ENCODE measurements at regions not wholly inside any gene's neighbourhood (a gene's known extent, or its start where the extent isn't known, plus 50 kb on each side); places are given as distances from the start of the nearest gene placed in this dataset.
"Not testable (repeated sequence)": the region's sequence is repeated elsewhere in the genome, so short reads cannot be mapped to it uniquely, and the experiment has no call there.

DNA sequence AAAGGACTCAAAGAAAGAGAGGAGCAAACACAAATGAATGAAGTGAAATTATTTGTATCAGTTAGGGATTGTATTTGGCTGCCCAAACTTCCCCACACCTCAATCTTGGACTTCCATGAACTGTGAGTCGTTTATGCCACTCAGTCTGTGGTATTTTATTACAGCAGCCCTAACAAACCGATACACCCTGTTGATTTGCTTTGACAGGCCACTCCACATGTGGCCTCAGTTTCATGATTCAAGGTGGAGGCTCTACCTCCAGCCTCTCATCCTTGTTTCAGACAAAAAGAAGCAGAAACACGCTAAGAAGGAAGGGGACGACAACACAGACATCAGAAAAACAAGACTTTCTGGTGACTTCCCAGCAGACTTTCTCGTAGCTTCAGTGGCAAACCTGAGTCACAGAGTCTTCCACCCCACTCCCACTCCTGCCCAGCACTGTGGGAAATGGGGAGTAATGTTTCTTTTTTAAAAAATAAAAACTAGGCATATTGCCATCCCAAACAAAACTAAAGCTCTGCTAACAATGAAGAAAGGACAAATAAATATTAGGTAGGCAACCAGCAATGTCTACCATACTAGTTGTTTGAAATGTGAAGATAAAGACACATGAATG, 52.2 kb upstream of the ABCA1 start:
- no peak for DNase-seq

DNA sequence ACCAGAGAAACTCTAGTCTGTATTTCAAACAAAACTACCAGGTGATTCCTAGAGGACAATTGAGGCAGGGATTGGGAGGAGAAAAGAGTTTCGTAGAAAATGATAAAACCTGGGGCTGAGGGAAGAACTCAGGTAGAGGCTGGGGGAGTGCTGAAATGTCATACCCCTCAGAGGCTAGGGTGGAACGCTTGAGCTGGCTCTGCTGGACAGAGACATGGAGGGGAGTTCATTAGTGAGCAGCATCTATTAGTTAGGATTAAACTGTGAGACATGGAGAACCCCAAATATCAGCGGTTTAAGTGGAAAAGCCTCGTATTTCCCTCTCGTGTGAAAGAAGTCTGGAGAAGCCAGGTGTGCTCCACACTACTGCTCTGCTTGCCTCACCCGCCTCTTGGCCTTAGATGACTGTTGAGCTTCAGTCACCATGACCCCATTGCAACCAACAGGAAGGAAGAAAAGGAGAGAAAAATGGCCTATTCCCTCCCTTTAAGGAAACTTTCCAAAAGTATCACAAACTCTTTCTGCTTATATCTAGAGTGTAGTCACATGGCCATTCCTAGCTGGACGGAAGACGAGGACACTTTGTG, 53.7 kb upstream of the ABCA1 start:
- no peak for DNase-seq

DNA sequence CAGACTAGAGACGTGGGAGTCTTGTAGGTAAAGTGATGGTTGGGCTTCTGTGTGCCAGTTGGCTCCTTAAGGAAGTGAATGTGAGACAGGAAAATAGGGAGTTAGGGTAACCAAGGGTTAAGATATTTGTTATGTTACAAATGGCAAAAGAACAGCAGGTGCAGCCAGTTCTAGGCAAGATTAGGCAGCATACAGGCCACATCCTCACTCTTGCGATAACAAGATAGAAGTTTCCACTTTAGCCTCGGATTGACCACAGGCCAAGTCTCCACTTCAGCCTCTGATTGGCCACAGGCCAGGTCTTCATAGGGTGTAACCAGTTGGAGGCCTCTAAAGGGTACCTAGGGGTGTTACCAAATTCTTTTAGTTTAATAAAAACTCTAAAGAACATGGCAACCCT, 54.6 kb upstream of the ABCA1 start:
- no peak for DNase-seq

DNA sequence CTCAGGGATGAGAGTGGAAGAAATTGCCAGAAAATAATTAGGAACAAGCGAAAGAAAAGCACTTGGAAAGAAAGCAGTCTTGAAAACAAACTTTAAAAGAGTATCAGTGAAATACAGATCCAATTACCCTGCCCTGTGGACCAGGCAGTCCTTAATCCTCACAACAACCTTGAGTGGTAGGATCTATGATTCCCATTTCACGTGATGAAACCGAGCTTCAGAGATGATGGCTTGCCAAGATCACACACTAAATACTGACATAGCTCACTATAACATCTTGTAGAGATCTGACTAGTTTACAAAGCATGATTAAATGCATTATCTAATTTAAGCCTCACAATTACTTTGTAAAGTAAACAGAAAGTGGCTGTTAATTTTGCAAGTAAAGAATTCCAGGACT, 55.5 kb upstream of the ABCA1 start:
- DNase-seq: no peak

DNA sequence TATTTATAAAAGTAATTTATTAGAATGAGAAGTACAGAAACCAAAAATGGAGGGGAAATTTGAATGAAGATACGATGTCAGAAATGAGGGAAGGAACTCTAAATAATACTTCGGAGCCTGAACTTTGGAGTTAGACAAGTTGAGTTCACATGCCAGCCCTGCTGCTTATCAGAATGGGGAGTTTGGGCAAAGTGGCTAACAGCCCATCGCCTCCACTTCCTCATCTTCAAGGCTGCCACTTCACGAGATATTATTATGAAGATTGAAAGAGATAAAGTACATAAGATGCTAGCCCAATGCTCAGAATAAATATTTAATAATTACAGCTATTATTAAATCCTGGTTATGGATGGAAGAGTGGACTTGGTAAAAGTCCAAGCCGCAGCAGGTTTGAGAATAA, 56.2 kb upstream of the ABCA1 start:
- no peak for DNase-seq

DNA sequence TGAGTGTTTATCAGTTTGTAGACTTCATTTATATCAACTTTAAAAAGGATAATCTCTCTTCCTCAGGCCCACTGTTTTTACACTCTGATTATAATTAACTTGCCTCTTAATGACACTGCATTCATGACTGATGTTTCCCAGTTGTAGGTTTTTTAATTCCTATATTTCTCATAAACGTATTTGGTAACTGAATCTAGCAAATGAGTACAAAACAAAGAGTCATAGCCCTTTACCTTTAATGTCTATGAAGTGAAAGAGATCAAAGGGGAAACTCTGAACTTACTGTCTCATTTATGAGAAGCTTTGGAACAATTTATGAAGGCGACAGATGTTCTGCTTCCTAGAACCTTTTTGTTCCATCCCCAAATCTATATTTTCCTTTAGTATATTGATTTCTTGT, 56.6 kb upstream of the ABCA1 start:
- DNase-seq: no peak

DNA sequence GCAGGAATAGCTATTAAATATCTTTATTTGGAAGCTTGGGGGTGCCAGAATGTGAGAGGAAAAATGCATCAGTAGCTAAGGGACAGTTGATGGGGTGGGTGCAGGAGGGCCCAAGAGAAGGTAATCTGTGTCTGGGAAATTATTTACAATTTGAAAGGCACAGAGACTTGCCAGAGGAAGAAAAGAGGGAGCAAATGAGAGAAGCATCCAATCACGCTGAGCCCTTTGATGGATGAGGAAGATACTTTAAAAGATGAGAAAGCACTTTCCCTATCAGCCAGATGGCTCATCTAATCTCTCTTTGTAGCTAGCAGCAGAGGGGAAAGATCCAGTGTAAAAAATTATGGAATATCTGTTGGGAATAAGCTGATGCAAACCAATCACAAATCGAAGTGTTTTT, 57.0 kb upstream of the ABCA1 start:
- DNase-seq: no peak

DNA sequence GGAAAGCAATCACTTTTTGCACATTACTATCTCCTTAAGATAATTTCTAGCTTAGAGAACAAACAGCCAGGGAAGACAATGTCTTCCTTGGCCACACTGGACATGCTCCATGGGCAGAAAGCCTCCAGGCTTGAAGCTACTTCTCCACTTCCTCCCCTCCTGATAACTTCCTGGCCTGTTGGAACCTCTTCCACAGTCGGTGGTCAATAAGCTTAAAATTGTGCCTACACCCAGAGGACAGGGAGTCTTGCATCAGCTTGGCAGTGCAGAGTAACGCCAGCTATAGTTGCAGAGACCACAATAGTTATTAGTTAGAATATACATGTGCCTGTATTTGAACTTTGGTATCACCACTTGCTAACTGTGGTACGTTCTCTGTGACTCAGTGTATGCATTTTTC, 58.1 kb upstream of the ABCA1 start:
- no peak for DNase-seq

DNA sequence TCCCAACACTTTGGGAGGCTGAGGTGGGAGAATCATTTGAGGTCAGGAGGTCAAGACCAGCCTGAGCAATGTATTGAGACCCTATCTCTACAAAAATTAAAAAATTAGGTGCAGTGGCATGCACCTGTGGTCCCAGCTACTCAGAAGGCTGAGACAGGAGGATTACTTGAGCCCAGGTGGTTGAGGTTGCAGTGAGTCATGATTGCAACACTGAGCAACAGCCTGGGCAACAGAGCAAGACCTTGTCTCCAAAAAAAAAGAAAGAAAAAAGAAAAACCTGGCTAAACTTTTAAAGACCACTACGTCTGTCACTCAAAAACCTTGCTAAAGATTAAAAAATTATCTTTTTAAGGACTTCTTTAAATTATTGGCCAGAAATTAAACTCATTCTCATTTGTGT, 59.8 kb upstream of the ABCA1 start:
- DNase-seq: no peak

DNA sequence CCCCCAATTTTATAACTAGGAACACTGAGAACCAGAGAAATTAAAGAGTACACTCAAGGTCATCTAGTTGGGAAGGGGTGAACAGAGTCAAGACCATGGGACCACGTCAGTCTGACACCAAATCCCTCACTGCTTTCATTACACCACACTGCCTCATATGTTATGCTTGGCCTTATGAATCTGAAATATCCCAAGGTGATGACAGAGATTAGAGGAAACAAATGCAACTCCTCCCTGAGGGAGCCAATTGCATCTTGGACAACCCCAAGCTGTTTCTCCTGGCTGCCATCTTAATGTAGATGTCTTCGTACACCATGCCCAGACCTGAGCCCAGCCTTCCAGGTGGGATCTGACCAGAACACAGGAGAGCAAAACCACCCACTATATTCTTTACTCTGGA, 60.6 kb upstream of the ABCA1 start:
- no peak for DNase-seq

DNA sequence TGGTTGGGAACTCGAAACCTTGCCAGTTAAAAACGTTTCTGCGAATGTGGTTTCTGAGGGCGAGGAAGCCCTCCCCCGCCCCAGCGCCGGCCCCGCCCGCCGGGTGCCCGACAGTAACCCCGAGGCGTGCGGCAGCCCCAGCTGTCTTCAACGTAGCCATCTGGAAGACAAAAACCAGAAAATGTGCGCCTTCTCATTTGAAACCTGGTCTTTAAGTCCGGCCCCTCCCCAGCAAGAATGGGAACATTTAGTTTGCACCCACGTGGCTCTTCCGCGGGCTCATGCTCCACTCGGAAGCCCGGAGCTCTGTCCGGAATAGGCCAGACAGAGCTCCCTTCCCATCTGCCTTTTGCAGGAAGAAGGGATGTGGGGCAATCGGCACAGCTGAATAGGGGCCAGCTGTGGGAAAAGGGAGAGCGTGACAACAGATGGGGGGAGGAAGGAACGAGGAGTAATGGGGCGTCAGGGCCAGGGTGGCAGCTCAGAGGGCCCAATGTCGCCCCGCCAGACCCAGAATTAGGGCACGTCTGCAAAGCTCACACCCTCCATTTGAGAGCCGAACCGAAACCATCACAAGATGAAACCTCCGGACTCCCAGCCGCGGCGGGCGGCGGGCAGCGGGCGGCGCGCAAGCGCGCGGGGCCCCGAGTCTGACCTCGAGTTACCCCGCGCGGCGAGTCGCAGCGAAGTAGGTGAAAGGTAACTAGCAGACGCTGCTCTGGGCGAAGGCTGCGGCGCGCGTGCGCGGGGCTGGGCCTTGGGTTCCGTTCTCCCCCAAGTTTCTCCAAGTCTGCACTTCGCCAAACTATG, 63.4 kb upstream of the ABCA1 start:
- peak; percentile 90 for DNase-seq

DNA sequence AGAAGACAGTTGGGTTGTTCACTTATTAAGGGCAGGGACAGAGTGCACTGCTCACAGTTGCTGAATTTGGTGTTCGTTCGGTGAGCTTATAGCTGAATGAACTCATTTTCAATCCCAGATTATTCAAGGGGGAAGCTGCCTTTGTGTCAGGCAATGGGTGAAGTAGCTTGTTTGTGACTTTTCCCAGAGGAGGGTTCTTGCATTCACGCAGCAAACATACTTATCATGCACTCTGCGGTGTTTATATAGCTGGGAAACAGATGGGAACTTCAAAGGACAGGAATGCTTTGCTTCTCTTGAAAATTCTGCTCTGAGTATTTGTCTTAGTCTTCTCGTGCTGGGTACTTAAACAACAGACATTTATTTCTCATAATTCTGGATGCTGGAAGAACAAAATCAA, 64.7 kb upstream of the ABCA1 start:
- DNase-seq: no peak

DNA sequence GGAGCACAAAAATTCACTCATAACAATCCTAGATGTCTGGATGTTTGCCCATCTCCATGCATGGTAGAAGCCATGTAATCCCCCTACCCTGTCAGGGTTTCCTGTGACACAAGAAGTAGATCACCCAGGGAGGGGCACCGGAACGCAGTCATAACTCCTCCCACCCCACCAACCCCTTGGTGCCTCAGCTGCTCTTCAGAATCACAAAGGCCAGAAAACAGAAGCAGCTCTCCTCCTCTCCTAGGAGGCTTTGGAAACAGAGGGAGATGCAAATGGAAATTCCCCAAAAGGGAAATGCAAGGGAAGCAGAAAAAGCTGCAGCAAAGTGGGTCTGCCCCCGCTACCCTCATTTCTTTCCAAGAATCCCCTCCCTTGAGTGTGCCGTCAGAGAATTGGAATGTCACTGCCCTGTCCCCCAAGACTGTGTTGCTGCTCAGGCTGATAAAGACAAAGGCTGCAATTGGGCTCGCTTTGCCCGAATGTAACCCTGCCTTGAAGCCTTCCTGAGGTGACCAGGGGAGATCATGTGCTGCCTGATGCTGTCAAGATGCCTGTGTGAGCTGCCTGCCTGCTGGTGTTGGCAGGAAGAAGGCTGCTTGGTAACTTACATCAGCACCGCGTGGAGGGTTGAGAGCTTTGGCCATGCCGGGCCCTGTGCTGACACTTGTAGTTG, 65.5 kb upstream of the ABCA1 start:
- peak; percentile 58 for DNase-seq

DNA sequence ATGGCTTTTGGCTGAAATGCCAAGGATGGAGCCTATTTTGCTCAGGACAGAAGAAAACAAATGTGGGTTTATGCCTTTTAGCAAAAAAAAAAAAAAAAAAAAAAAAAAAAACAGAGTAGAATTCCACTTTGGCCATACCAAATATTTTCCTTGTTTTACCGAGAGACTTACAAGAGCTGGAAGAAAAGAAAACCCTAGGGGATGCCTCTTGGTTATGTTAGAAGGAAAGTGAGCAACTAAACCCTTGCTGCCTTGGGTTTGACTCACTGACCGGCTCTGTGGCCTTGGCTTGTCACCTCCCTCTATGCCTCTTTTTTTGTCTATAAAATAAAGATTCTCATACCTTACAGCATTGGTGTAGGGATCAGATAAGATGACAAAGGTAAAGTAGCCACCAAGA, 69.6 kb upstream of the ABCA1 start:
- DNase-seq: no peak

DNA sequence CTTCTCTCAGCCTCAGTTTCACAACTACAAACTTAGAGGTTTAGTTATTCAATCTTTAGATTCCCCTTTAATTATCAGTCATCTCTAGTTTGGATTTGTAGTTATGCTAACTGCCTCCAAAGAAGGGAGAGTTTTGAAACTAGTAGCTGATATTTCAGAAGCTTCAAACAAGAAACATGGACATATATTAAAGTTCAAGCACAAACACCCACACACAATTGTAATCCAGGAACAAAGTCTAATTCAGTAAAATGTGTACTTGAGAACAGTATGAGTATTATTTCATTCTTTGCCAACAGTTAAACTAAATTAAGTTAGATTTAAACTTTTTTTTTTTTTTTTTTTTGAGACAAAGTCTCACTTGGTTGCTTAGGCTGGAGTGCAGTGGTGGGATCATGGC, 71.2 kb upstream of the ABCA1 start:
- no peak for DNase-seq

DNA sequence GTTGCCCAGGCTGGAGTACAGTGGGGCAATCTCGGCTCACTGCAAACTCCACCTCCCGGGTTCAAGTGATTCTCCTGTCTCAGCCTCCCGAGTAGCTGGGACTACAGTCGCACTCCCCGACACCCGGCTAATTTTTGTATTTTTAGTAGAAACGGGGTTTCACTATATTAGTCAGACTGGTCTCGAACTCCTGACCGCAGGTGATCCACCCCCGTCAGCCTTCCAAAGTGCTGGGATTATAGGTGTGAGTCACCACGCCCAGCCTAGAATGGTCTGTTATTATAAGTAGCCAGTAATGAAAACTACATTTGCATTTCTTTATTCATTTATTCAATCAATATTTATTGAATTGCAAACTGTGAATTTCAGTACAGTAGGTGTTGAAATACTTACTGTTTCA, 72.6 kb upstream of the ABCA1 start:
- not testable (repeated sequence) for DNase-seq

DNA sequence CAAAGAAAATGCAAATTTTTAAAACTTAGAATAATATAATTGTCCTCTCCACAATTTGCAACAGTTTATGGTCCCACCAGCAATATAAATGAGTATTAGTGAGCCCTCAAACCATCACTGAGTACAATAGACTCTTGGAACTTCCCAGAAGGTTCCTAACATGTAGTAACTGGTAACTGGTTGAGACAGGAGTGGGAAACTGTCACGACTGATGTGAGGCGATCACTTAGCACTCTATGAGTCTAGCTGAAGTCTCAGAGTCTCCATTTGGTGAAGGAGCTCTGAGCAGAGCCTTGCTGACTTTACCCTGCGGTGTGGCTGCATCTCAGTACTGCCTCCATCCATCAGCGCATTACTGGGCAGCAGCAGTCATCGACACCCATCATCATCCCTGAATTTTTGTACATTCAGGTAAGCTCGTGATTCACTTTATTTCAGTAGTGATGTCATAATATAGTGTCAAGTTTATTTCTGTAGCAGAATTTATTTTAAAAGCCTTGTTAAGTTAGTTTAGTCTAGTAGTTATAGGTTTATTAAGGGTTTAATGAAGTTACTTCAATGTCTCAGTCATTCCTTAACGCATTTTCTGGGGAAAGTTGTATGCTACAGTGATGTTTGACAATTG, 76.6 kb upstream of the ABCA1 start:
- no peak for DNase-seq

DNA sequence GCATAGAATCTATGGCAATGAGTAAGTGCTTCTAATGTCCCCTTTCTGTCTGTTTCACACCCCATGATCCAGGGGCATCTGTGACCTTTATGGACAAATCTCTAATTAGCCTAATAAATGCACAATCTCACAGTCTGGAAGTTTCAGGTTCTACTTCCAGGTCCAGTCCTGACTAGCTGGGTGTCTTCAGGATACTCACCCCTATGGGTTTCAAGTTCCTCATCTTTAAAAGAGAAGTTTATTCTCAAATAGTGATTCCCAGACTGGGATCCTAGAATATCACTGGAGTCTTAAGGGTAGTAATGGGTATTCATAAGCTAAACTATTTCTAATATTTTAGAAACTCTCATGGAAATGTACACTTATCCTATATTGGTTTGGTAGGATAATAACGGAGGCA, 77.2 kb upstream of the ABCA1 start:
- no peak for DNase-seq

DNA sequence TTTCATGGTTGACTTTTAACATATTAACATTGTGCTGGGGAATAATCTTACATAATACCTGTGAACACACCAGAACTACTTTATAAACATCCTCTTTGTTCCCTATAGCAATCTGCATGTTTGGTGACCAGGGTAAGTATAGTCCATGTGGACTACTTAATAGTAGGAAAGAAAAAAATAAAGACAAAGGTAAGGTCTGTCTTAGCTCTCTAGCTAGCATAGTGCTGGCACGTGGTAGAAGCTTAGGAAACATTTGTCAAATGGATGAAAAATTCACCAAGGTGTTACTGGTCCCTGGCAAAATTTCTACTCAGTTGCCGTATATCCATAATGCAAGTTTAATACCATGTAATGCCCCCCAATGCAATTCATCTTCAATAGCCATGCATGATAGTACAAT, 78.6 kb upstream of the ABCA1 start:
- DNase-seq: no peak

DNA sequence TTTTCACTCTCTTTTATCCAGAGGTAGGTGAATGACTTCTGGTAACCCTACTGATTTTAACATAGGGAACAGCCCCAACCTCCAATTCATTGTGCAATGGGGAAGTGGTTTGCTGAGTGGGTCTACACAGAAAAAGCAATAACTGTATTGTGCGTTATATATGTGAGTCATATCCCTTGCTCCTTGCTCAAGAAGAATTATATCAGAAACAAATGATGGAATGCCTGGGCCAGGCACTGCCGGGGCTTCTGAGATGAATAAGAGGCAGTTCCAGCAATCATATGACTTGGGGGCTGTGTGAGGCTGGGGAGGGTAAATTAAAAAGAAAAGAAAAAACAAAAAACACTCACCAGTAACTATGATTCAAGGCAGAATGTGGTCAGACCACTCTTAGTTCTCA, 79.2 kb upstream of the ABCA1 start:
- DNase-seq: no peak

DNA sequence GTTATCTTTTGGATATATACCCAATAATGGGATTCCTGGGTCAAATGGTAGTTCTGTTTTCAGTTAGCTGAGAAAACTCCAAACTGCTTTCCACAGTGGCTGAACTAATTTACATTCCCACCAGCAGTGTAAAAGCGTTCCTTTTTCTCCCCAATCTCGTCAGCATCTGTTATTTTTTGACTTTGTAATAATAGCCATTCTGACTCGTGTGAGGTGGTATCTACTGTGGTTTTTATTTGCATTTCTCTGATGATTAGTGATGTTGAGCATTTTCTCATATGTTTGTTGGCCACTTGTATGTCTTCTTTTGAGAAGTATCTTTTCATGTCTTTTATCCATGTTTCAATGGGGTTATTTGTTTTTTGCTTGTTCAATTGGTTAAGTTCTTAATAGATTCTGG, 82.1 kb upstream of the ABCA1 start:
- DNase-seq: not testable (repeated sequence)

DNA sequence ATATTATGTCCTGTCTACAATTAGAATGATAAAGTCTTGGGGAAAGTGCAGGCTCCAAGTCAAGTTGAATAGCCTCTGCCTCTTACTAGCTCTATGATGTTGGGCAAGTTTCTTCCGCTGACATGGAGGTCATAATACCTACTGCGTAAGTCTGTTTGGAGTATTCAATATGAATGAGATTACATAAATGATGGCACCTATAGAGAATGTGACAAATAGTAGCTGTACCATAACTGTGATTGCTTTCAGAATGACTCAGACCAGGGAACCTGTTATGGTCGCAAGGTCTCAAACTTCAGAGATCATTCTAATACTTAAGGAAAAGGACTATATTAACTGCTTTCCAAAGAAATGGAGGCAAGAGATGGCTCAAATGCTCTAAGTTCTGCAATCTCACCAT, 94.0 kb upstream of the ABCA1 start:
- no peak for DNase-seq

DNA sequence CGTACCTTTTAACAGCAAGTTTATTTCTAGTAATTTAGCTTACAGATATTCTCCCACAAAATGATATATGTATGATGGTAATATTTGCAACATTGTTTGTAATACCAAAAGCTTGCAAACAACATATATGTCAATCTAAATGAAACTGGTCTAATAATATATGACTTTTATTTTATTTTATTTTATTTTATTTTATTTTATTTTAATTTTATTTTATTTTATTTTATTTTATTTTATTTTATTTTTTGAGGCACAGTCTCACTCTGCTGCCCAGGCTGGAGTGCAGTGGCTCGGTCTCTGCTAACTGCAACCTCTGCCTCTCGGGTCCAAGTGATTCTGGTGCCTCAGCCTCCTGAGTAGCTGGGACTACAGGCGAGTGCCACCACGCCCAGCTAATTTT, 94.6 kb upstream of the ABCA1 start:
- DNase-seq: not testable (repeated sequence)

DNA sequence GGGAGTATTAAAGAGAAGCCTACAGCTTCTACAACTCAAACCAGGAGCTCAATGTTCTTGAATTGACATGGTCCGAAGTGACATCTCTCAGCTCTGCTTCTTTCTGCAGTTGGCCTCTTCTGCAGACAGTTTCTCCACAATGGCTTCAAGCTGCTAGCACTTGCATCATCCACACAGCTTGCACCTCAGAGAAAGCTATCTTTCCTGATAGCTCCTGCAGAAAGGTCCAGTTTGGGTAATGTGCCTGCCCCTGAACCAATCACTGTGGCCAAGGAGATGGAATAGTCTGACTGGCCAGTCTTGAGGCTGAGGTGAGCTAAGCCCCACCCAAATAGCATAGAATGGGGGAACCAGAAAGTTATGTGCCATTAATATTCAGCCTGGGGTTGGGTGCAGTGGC, 95.8 kb upstream of the ABCA1 start:
- DNase-seq: no peak

Data from left hindlimb (tissue), 1 donor.